A549 (cell line): ENCODE measurements at regions not wholly inside any gene's neighbourhood (a gene's known extent, or its start where the extent isn't known, plus 50 kb on each side); places are given as distances from the start of the nearest gene placed in this dataset.
A peak's percentile ranks its signal among the peaks of the same experiment; 100 is the strongest.
"Not testable (repeated sequence)": the region's sequence is repeated elsewhere in the genome, so short reads cannot be mapped to it uniquely, and the experiment has no call there.

Experiments
- ATAC-seq, 2 experiments: fragments of 200-7000 bp in 1 of 2; fragments of >200 bp in 1 of 2; cut with Nextera tagmentation in 1 of 2; cut with Tn5 transposase in 1 of 2; 3 replicates each; pipeline versions ENCODE4 v1.8.0 to v1.9.1; 2018 to 2020; ENCODE audit warnings: mild to moderate bottlenecking in 1 of 2, moderate library complexity in 1 of 2
- CTCF ChIA-PET: fragments of 300-600 bp; sonication (Branson Sonifier 250); formaldehyde crosslinking; extraction: SDS; loops from one replicate; lab custom pipeline; 2021; ENCODE audit warnings: antibody characterized with exemption, inconsistent platforms; lab: Yijun Ruan, JAX
- POLR2A ChIA-PET: fragments of 350-600 bp; formaldehyde crosslinking; extraction: SDS; loops from one replicate; lab custom pipeline; 2021; ENCODE audit warnings: antibody characterized with exemption, inconsistent platforms; lab: Yijun Ruan, JAX
- DNase-seq, 2 experiments: peaks; one replicate each; pipeline versions ENCODE4 v3.0.0 to v3.0.0-alpha.2; 2011 to 2016; ENCODE audit warnings: low read depth in 1 of 2, low spot score in 1 of 2
- FAIRE-seq: peaks from 2 replicates; lab custom pipeline; 2011; peaks lifted over from hg19 to GRCh38; lab: Jason Lieb, UNC
- H3K27ac ChIP-seq, 2 experiments: fragments of >200 bp; sonication (Bioruptor Twin); formaldehyde crosslinking; 3 replicates each; pipeline ENCODE4 v1.5.1; 2016 to 2017
- H3K4me1 ChIP-seq: fragments of >200 bp; sonication (Bioruptor Twin); formaldehyde crosslinking; 3 replicates; pipeline ENCODE4 v1.6.1; 2016
- H3K4me2 ChIP-seq: fragments of >200 bp; sonication (Bioruptor Twin); formaldehyde crosslinking; 3 replicates; pipeline ENCODE4 v1.6.1; 2016
- H3K4me3 ChIP-seq: fragments of >200 bp; sonication (Bioruptor Twin); formaldehyde crosslinking; 3 replicates; pipeline ENCODE4 v1.5.1; 2016
- H3K9me3 ChIP-seq: fragments of >200 bp; sonication (Bioruptor Twin); formaldehyde crosslinking; 3 replicates; pipeline ENCODE4 v1.6.1; 2016
- BCL3 ChIP-seq: fragments of >200 bp; sonication (Bioruptor Twin); formaldehyde crosslinking; IDR thresholded peaks from 3 replicates; pipeline ENCODE4 v1.6.1; 2016
- EHMT2 ChIP-seq: fragments of 200-600 bp; sonication (generic); IDR thresholded peaks from 2 replicates; pipeline ENCODE4 v1.6.1; 2016; ENCODE audit warnings: antibody characterized with exemption, low read depth, mild to moderate bottlenecking, moderate library complexity
- GATA3 ChIP-seq: IDR thresholded peaks from 2 replicates; pipeline ENCODE4 v1.6.1; 2012; ENCODE audit warnings: borderline replicate concordance
- HOXB13 ChIP-seq: fragments of 250-450 bp; sonication (Bioruptor Pico); IDR thresholded peaks from 2 replicates; pipeline ENCODE4 v1.5.0; 2020; ENCODE audit warnings: low read depth, mild to moderate bottlenecking, moderate library complexity
- KDM1A ChIP-seq: fragments of 200-600 bp; sonication (generic); IDR thresholded peaks from 2 replicates; pipeline ENCODE4 v1.6.1; 2016; ENCODE audit warnings: low read depth, mild to moderate bottlenecking
- MAFK ChIP-seq: fragments of 450-650 bp; IDR thresholded peaks from 2 replicates; pipeline ENCODE4 v1.6.1; 2014; ENCODE audit not compliant: partially characterized antibody
- MAX ChIP-seq: IDR thresholded peaks from 2 replicates; pipeline ENCODE4 v1.6.1; 2012
- MAZ ChIP-seq: fragments of 150-350 bp; IDR thresholded peaks from 2 replicates; pipeline ENCODE4 v1.6.1; 2014; ENCODE audit warnings: antibody characterized with exemption, low read depth, low read length, borderline replicate concordance
- POLR2A ChIP-seq: IDR thresholded peaks from 2 replicates; pipeline ENCODE4 v1.6.1; 2012; ENCODE audit warnings: mild to moderate bottlenecking, low read length
- RAD21 ChIP-seq, 2 experiments: fragments of >200 bp in 1 of 2; sonication (Bioruptor Twin) in 1 of 2; formaldehyde crosslinking in 1 of 2; IDR thresholded peaks in 1 of 2; conservative IDR thresholded peaks in 1 of 2; 2 replicates in 1 of 2; 3 replicates in 1 of 2; pipeline ENCODE4 v1.6.1; 2012 to 2018; ENCODE audit warnings: inconsistent platforms in 1 of 2
- RCOR1 ChIP-seq: fragments of 150-350 bp; IDR thresholded peaks from 2 replicates; pipeline ENCODE4 v1.6.1; 2014; ENCODE audit warnings: antibody characterized with exemption, low read length, low read depth
- TP53 ChIP-seq: fragments of 250-450 bp; sonication (Bioruptor Pico); IDR thresholded peaks from 2 replicates; pipeline ENCODE4 v1.5.0; 2021; ENCODE audit warnings: mild to moderate bottlenecking, moderate library complexity
- ZSCAN20 ChIP-seq: fragments of 250-450 bp; sonication (Bioruptor Pico); IDR thresholded peaks from 2 replicates; pipeline ENCODE4 v1.8.0; 2022; ENCODE audit warnings: mild to moderate bottlenecking, moderate library complexity
- WGBS: methylation state at CpG from one replicate; pipeline ENCODE4 v1.1.6; 2017; ENCODE audit errors: missing lambda C conversion rate; 5-methylcytosine and 5-hydroxymethylcytosine counted together

GRCh38 chr7:63856466-63856865, 142.2 kb upstream of the ZNF722 start:
- POLR2A ChIA-PET, H3K27ac ChIP-seq, FAIRE-seq, DNase-seq, CTCF ChIA-PET, H3K4me3 ChIP-seq, H3K4me1 ChIP-seq, H3K4me2 ChIP-seq, H3K9me3 ChIP-seq, ATAC-seq: not testable (repeated sequence)
- 12% methylated on average over 3 of the region's 3 CpGs for WGBS

- H3K4me2 ChIP-seq = no peak overlapping the region
- no peak for FAIRE-seq
- no peak overlapping the region for H3K27ac ChIP-seq
- no peak for TF ChIP-seq BCL3
- TF ChIP-seq MAFK = peak; percentile 96
- peaks cover 19% of the 10 kb centered on the region; the same call in 2 of the 3 replicates for H3K9me3 ChIP-seq
- ChIA-PET POLR2A (no interaction called here), CTCF (no interaction called here)
- no peaks in the 10 kb centered on the region for H3K4me1 ChIP-seq
- no peak for ATAC-seq
- DNase-seq = no peak
- no peak overlapping the region for H3K4me3 ChIP-seq
Observed at GRCh38 chr7:63867127-63867526, 131.5 kb upstream of the ZNF722 start.

- H3K4me1 ChIP-seq, H3K4me2 ChIP-seq, FAIRE-seq, POLR2A ChIA-PET, ATAC-seq, H3K4me3 ChIP-seq, CTCF ChIA-PET, DNase-seq, H3K27ac ChIP-seq: not testable (repeated sequence)
- 85% methylated on average over 10 of the region's 30 CpGs for WGBS
- H3K9me3 ChIP-seq = peaks cover 42% of the 10 kb centered on the region; the same call in 2 of the 3 replicates
Observed at GRCh38 chr7:63874242-63874641, 124.4 kb upstream of the ZNF722 start.

GRCh38 chr7:63876707-63877322, 121.8 kb upstream of the ZNF722 start:
- Histone ChIP-seq H3K27ac (no peak overlapping the region), H3K4me3 (no peak overlapping the region), H3K9me3 (peaks cover 41% of the 10 kb centered on the region; the same call in 2 of the 3 replicates), H3K4me1 (no peaks in the 10 kb centered on the region), H3K4me2 (no peak overlapping the region)
- DNase-seq = no peak
- POLR2A ChIA-PET = no interaction called here
- ATAC-seq = no peak
- no peak for FAIRE-seq
- WGBS = 3% methylated on average over 1 of the region's 1 CpG
- CTCF ChIA-PET = no interaction called here
- TF ChIP-seq GATA3 = peak; percentile 27; the same call in 1 of the 2 replicates
- TF ChIP-seq RCOR1 = no peak

- no peak for DNase-seq
- POLR2A ChIA-PET = no interaction called here
- TF ChIP-seq RAD21 (conservative IDR thresholded peaks at IDR 0.05 in 1 of 2, IDR thresholded peaks at IDR 0.05 in 1 of 2) = no peak
- TF ChIP-seq HOXB13 (CRISPR knock-in tag) = no peak
- no peak for TF ChIP-seq EHMT2
- TF ChIP-seq TP53 (CRISPR knock-in tag) = no peak
- no peak for TF ChIP-seq KDM1A
- TF ChIP-seq MAX = no peak
- TF ChIP-seq POLR2A = no peak
- no peak for TF ChIP-seq ZSCAN20 (CRISPR knock-in tag)
- TF ChIP-seq MAZ = no peak
- TF ChIP-seq, all 56 proteins: peak for 0
- Histone ChIP-seq H3K4me3 (no peak overlapping the region), H3K27ac (no peak overlapping the region), H3K9me3 (peaks cover 15% of the 10 kb centered on the region; the same call in 2 of the 3 replicates), H3K4me2 (no peak overlapping the region), H3K4me1 (no peaks in the 10 kb centered on the region)
- CTCF ChIA-PET = no interaction called here
- ATAC-seq (no peak), FAIRE-seq (no peak)
- WGBS = 0% methylated on average over 5 of the region's 5 CpGs
Observed at GRCh38 chr7:63887031-63887430, 111.6 kb upstream of the ZNF722 start.
